GM12878 (cell line): ENCODE measurements at regions not wholly inside any gene's neighbourhood (a gene's known extent, or its start where the extent isn't known, plus 50 kb on each side); places are given as distances from the start of the nearest gene placed in this dataset.

Experiments
- ATAC-seq: fragments of 200-7000 bp; cut with Tn5 transposase; 3 replicates; pipeline ENCODE4 v1.9.1; 2020; ENCODE audit warnings: mild to moderate bottlenecking, moderate library complexity
- BruUV-seq: library from RNA; stranded (reverse); fragments of 400-500 nt; replicated peaks from 2 replicates; lab custom pipeline; 2021; lab: Mats Ljungman, UMichigan
- CTCF ChIA-PET: fragments of 300-600 bp; sonication (Branson Sonifier 250); formaldehyde crosslinking; extraction: SDS; loops from one replicate; lab custom pipeline; 2021; ENCODE audit warnings: inconsistent platforms; lab: Yijun Ruan, JAX
- POLR2A ChIA-PET: fragments of 350-600 bp; formaldehyde crosslinking; extraction: SDS; loops from one replicate; lab custom pipeline; 2021; ENCODE audit warnings: inconsistent platforms; lab: Charles Lee
- RAD21 ChIA-PET: fragments of 300-600 bp; sonication (Branson Sonifier 250); formaldehyde crosslinking; loops from one replicate; lab custom pipeline; 2023; ENCODE audit warnings: antibody characterized with exemption; ENCODE audit not compliant: unreplicated experiment; lab: Charles Lee
- SMC1A ChIA-PET: fragments of 300-600 bp; sonication (Branson Sonifier 250); formaldehyde crosslinking; loops from one replicate; lab custom pipeline; 2023; ENCODE audit not compliant: unreplicated experiment, uncharacterized antibody; lab: Charles Lee
- DNase-seq: peaks from one replicate; pipeline ENCODE4 v3.0.0-alpha.2; 2011; ENCODE audit warnings: low read depth, low spot score
- FAIRE-seq: peaks from 3 replicates; lab custom pipeline; 2011; peaks lifted over from hg19 to GRCh38; lab: Jason Lieb, UNC
- H2AFZ ChIP-seq: 2 replicates; pipeline ENCODE4 v1.6.0; 2011; ENCODE audit warnings: low read depth, low read length, control low read depth; ENCODE audit not compliant: control insufficient read depth
- H3K27ac ChIP-seq: 2 replicates; pipeline ENCODE4 v1.5.1; 2011; ENCODE audit warnings: control low read depth; ENCODE audit not compliant: control insufficient read depth, insufficient read depth
- H3K27me3 ChIP-seq, 2 experiments: replicated peaks in 1 of 2; 2 replicates each; pipeline versions ENCODE4 v1.6.0 to v1.6.1; 2011; ENCODE audit warnings: low read length in 1 of 2; ENCODE audit not compliant: control insufficient read depth in 2 of 2, insufficient read depth in 2 of 2
- H3K36me3 ChIP-seq, 2 experiments: 2 replicates each; pipeline ENCODE4 v1.5.1; 2011; ENCODE audit warnings: low read length in 1 of 2; ENCODE audit not compliant: control insufficient read depth in 2 of 2, insufficient read depth in 2 of 2
- H3K4me1 ChIP-seq: 2 replicates; pipeline ENCODE4 v1.6.1; 2011; ENCODE audit warnings: mild to moderate bottlenecking, low read length, moderate library complexity, mixed read lengths; ENCODE audit not compliant: control insufficient read depth, insufficient read depth
- H3K4me2 ChIP-seq: 2 replicates; pipeline ENCODE4 v1.6.0; 2011; ENCODE audit warnings: control low read depth; ENCODE audit not compliant: control insufficient read depth, insufficient read depth
- H3K4me3 ChIP-seq: fragments of 200-600 bp; sonication (generic); 2 replicates; pipeline ENCODE4 v1.5.1; 2016
- H3K79me2 ChIP-seq: 2 replicates; pipeline ENCODE4 v1.6.0; 2011; ENCODE audit warnings: low read length; ENCODE audit not compliant: control insufficient read depth, insufficient read depth
- H3K9ac ChIP-seq: 2 replicates; pipeline ENCODE4 v1.8.0; 2011; ENCODE audit warnings: low read length, control low read depth, mixed read lengths; ENCODE audit not compliant: control insufficient read depth, insufficient read depth
- H3K9me3 ChIP-seq: replicated peaks from 3 replicates; pipeline ENCODE4 v1.5.1; 2011; ENCODE audit warnings: mild to moderate bottlenecking, low read length; ENCODE audit not compliant: control insufficient read depth, insufficient read depth
- H4K20me1 ChIP-seq: 2 replicates; pipeline ENCODE4 v1.6.0; 2011; ENCODE audit not compliant: control insufficient read depth, insufficient read depth
- ASH2L ChIP-seq: fragments of 300-600, 200-600 bp; sonication (generic); IDR thresholded peaks from 2 replicates; pipeline ENCODE4 v1.6.1; 2017; ENCODE audit warnings: low read depth, mild to moderate bottlenecking, borderline replicate concordance
- CBX5 ChIP-seq: sonication (generic); IDR thresholded peaks from 2 replicates; pipeline ENCODE4 v1.6.1; 2016; ENCODE audit warnings: low read depth, moderate library complexity, mild to moderate bottlenecking, inconsistent platforms
- HSF1 ChIP-seq: fragments of 150-350 bp; IDR thresholded peaks from 2 replicates; pipeline ENCODE4 v1.6.1; 2014; ENCODE audit warnings: mild to moderate bottlenecking, low read depth, low read length
- NFYA ChIP-seq: IDR thresholded peaks from 2 replicates; pipeline ENCODE4 v1.6.1; 2011; ENCODE audit warnings: low read depth, mild to moderate bottlenecking, low read length, improper control_type of control experiment, borderline replicate concordance
- POLR2AphosphoS2 ChIP-seq: IDR thresholded peaks from 2 replicates; pipeline ENCODE4 v1.6.1; 2011; ENCODE audit warnings: low read depth, mild to moderate bottlenecking, low read length, improper control_type of control experiment, moderate library complexity
- RCOR1 ChIP-seq: conservative IDR thresholded peaks from 2 replicates; pipeline ENCODE4 v1.6.1; 2012; ENCODE audit warnings: low read depth, low read length, improper control_type of control experiment
- SMARCA5 ChIP-seq: fragments of 450-650 bp; IDR thresholded peaks from 2 replicates; pipeline ENCODE4 v1.6.1; 2017; ENCODE audit warnings: mild to moderate bottlenecking
- SP1 ChIP-seq: IDR thresholded peaks from one replicate; pipeline ENCODE4 v1.6.1; 2011; ENCODE audit warnings: low read depth, low read length
- SREBF2 ChIP-seq: IDR thresholded peaks from 2 replicates; pipeline ENCODE4 v1.6.1; 2012; ENCODE audit warnings: mild to moderate bottlenecking, low read length
- TBL1XR1 ChIP-seq: IDR thresholded peaks from 2 replicates; pipeline ENCODE4 v1.6.1; 2012; ENCODE audit warnings: low read depth, low read length, improper control_type of control experiment
- ZBTB33 ChIP-seq: fragments of 450-650 bp; IDR thresholded peaks from 2 replicates; pipeline ENCODE4 v1.6.1; 2017; ENCODE audit warnings: mild to moderate bottlenecking
- ZNF622 ChIP-seq: fragments of 450-650 bp; IDR thresholded peaks from 2 replicates; pipeline ENCODE4 v1.6.1; 2017; ENCODE audit warnings: mild to moderate bottlenecking, inconsistent platforms
- WGBS: methylation state at CpG from one replicate; pipeline ENCODE4 v1.1.6; 2016; ENCODE audit warnings: low lambda C conversion rate; ENCODE audit not compliant: insufficient replicate concordance, insufficient coverage; ENCODE audit errors: missing lambda C conversion rate; 5-methylcytosine and 5-hydroxymethylcytosine counted together
- in situ Hi-C: fragments of 300-500 bp; cut with MboI; formaldehyde crosslinking; loops from 9 replicates; pipeline ENCODE4 v1.14.3; 2018; ENCODE audit warnings: mixed read lengths
- intact Hi-C: fragments of 100-400 bp; cut with micrococcal nuclease; formaldehyde crosslinking; loops from one replicate; pipeline ENCODE4 v1.14.2; 2022; ENCODE audit not compliant: unreplicated experiment

GRCh38 chr5:3837506-3837905 is 241.9 kb downstream of the IRX1 start:
- Histone ChIP-seq H3K4me1 (no peaks in the 10 kb centered on the region), H4K20me1 (no peaks in the 10 kb centered on the region), H3K4me2 (no peak overlapping the region), H3K27ac (no peak overlapping the region), H3K36me3 (no peaks in the 10 kb centered on the region), H2AFZ (no peak overlapping the region), H3K27me3 (no peaks in the 10 kb centered on the region), H3K4me3 (no peak overlapping the region), H3K79me2 (no peaks in the 10 kb centered on the region), H3K9me3 (no peaks in the 10 kb centered on the region), H3K9ac (no peak overlapping the region)
- intact Hi-C loops, result no loop called here
- in situ Hi-C loops, result no loop called here
- DNase-seq (no peak), FAIRE-seq (no peak), ATAC-seq (no peak)
- BruUV-seq, result no TSS peak
- TF ChIP-seq ZNF622 (no peak), ZBTB33 (no peak), NFYA (no peak), CBX5 (no peak), POLR2AphosphoS2 (no peak)
- CTCF ChIA-PET, result no interaction called here
- 22% methylated on average over 4 of the region's 4 CpGs for WGBS
- POLR2A ChIA-PET, result no interaction called here
- SMC1A ChIA-PET, result no interaction called here
- RAD21 ChIA-PET, result no interaction called here

GRCh38 chr5:3839151-3839550 is 243.5 kb downstream of the IRX1 start:
- in situ Hi-C loops, result no loop called here
- Histone ChIP-seq H3K9ac (no peak overlapping the region), H2AFZ (no peak overlapping the region), H3K4me3 (no peak overlapping the region), H3K4me1 (no peaks in the 10 kb centered on the region), H3K36me3 (no peaks in the 10 kb centered on the region), H3K27ac (no peak overlapping the region), H3K27me3 (no peaks in the 10 kb centered on the region), H3K4me2 (no peak overlapping the region), H4K20me1 (no peaks in the 10 kb centered on the region), H3K79me2 (no peaks in the 10 kb centered on the region), H3K9me3 (no peaks in the 10 kb centered on the region)
- no peak for DNase-seq
- POLR2A ChIA-PET, result no interaction called here
- RAD21 ChIA-PET, result no interaction called here
- no peak for ATAC-seq
- TF ChIP-seq SREBF2 (no peak), HSF1 (no peak), SMARCA5 (no peak), RCOR1 (no peak), SP1 (no peak), ASH2L (no peak), TBL1XR1 (no peak)
- 0% methylated on average over 2 of the region's 2 CpGs for WGBS
- intact Hi-C loops, result no loop called here
- BruUV-seq, result no TSS peak
- SMC1A ChIA-PET, result no interaction called here
- no peak for FAIRE-seq
- CTCF ChIA-PET, result no interaction called here
